ENCODE measurements at regions not wholly inside any gene's neighbourhood (a gene's known extent, or its start where the extent isn't known, plus 50 kb on each side); places are given as distances from the start of the nearest gene placed in this dataset.

- TF ChIP-seq CTCF (IDR thresholded peaks at IDR 0.05) (no peak), POLR2A (IDR thresholded peaks at IDR 0.05) (no peak)
Measured at GRCh38 chr16:80258407-80258806, 282.4 kb upstream of the DYNLRB2 start.
